HEK293T (cell line): ENCODE measurements at regions not wholly inside any gene's neighbourhood (a gene's known extent, or its start where the extent isn't known, plus 50 kb on each side); places are given as distances from the start of the nearest gene placed in this dataset.

Experiments
- CTCF ChIA-PET: fragments of 350-600 bp; formaldehyde crosslinking; extraction: SDS; loops from one replicate; lab custom pipeline; 2021; ENCODE audit warnings: antibody characterized with exemption, inconsistent platforms; lab: Yijun Ruan, JAX
- POLR2A ChIA-PET: fragments of 350-600 bp; formaldehyde crosslinking; extraction: SDS; loops from one replicate; lab custom pipeline; 2020; ENCODE audit warnings: antibody characterized with exemption, inconsistent platforms; lab: Yijun Ruan, JAX
- DNase-seq: peaks from one replicate; pipeline ENCODE4 v3.0.0; 2012; ENCODE audit warnings: mixed read lengths; ENCODE audit errors: extremely low spot score
- ARNT ChIP-seq: fragments of 450-650 bp; IDR thresholded peaks from 2 replicates; pipeline ENCODE4 v1.6.1; 2017; ENCODE audit warnings: mild to moderate bottlenecking
- BHLHE40 ChIP-seq: fragments of 450-650 bp; IDR thresholded peaks from 2 replicates; pipeline ENCODE4 v1.6.1; 2016; ENCODE audit warnings: mild to moderate bottlenecking, moderate library complexity, borderline replicate concordance
- CTBP1 ChIP-seq: fragments of 450-650 bp; IDR thresholded peaks from 2 replicates; pipeline ENCODE4 v1.6.1; 2016; ENCODE audit warnings: borderline replicate concordance
- ELF4 ChIP-seq: fragments of 450-650 bp; IDR thresholded peaks from 2 replicates; pipeline ENCODE4 v1.6.1; 2017; ENCODE audit warnings: antibody characterized with exemption
- FOXA1 ChIP-seq: fragments of 450-650 bp; IDR thresholded peaks from 2 replicates; pipeline ENCODE4 v1.6.1; 2016; ENCODE audit warnings: mild to moderate bottlenecking
- FOXK2 ChIP-seq: fragments of 450-650 bp; IDR thresholded peaks from 2 replicates; pipeline ENCODE4 v1.6.1; 2016; ENCODE audit warnings: mild to moderate bottlenecking
- FOXM1 ChIP-seq: fragments of 450-650 bp; IDR thresholded peaks from 2 replicates; pipeline ENCODE4 v1.6.1; 2017; ENCODE audit warnings: mild to moderate bottlenecking, borderline replicate concordance
- HDGF ChIP-seq: fragments of 450-650 bp; IDR thresholded peaks from 2 replicates; pipeline ENCODE4 v1.6.1; 2017; ENCODE audit warnings: antibody characterized with exemption, borderline replicate concordance
- L3MBTL2 ChIP-seq: fragments of 450-650 bp; conservative IDR thresholded peaks from 2 replicates; pipeline ENCODE4 v1.6.1; 2016; ENCODE audit warnings: mild to moderate bottlenecking
- LEF1 ChIP-seq: fragments of 450-650 bp; IDR thresholded peaks from 2 replicates; pipeline ENCODE4 v1.6.1; 2017; ENCODE audit warnings: mild to moderate bottlenecking, borderline replicate concordance
- NFRKB ChIP-seq: fragments of 450-650 bp; IDR thresholded peaks from 2 replicates; pipeline ENCODE4 v1.6.1; 2016; ENCODE audit warnings: mild to moderate bottlenecking, moderate library complexity
- PKNOX1 ChIP-seq: fragments of 450-650 bp; IDR thresholded peaks from 2 replicates; pipeline ENCODE4 v1.6.1; 2016
- SP1 ChIP-seq: fragments of 450-650 bp; IDR thresholded peaks from 2 replicates; pipeline ENCODE4 v1.6.1; 2017
- SUZ12 ChIP-seq: fragments of 450-650 bp; IDR thresholded peaks from 2 replicates; pipeline ENCODE4 v1.6.1; 2016; ENCODE audit warnings: mild to moderate bottlenecking
- TARDBP ChIP-seq: fragments of 450-650 bp; IDR thresholded peaks from 2 replicates; pipeline ENCODE4 v1.6.1; 2016
- ZNF384 ChIP-seq: fragments of 450-650 bp; IDR thresholded peaks from 2 replicates; pipeline ENCODE4 v1.6.1; 2016

- CTCF ChIA-PET = no interaction called here
- DNase-seq = no peak
- POLR2A ChIA-PET = no interaction called here
- TF ChIP-seq TARDBP = no peak
- TF ChIP-seq PKNOX1 = no peak
- TF ChIP-seq BHLHE40 = no peak
- no peak for TF ChIP-seq NFRKB
- no peak for TF ChIP-seq ARNT
- no peak for TF ChIP-seq FOXM1
- no peak for TF ChIP-seq HDGF
- no peak for TF ChIP-seq SP1
- TF ChIP-seq SUZ12 = no peak
These were observed 362.1 kb upstream of the PDGFD start for GRCh38 chr11:104526006-104526405.

- CTCF ChIA-PET = no interaction called here
- POLR2A ChIA-PET = no interaction called here
- no peak for TF ChIP-seq FOXA1
- TF ChIP-seq TARDBP = no peak
- no peak for TF ChIP-seq LEF1
- TF ChIP-seq PKNOX1 = no peak
- TF ChIP-seq CTBP1 = no peak
- no peak for TF ChIP-seq HDGF
- TF ChIP-seq ELF4 = no peak
- no peak for TF ChIP-seq ZNF384
- TF ChIP-seq SUZ12 = no peak
- no peak for TF ChIP-seq BHLHE40
- no peak for TF ChIP-seq FOXM1
- TF ChIP-seq NFRKB = no peak
- no peak for TF ChIP-seq SP1
- TF ChIP-seq FOXK2 = no peak
- no peak for TF ChIP-seq ARNT
- no peak for DNase-seq
These were observed 361.5 kb upstream of the PDGFD start for GRCh38 chr11:104525416-104525815.

GRCh38 chr11:104524254-104524653, 360.3 kb upstream of the PDGFD start:
- DNase-seq = no peak
- CTCF ChIA-PET = no interaction called here
- POLR2A ChIA-PET = no interaction called here
- TF ChIP-seq CTBP1 = no peak
- no peak for TF ChIP-seq LEF1
- TF ChIP-seq ELF4 = no peak
- no peak for TF ChIP-seq FOXK2
- no peak for TF ChIP-seq ARNT
- TF ChIP-seq FOXA1 = no peak
- no peak for TF ChIP-seq SUZ12
- no peak for TF ChIP-seq HDGF
- no peak for TF ChIP-seq SP1
- no peak for TF ChIP-seq TARDBP
- TF ChIP-seq BHLHE40 = no peak

GRCh38 chr11:104523611-104524010, 359.7 kb upstream of the PDGFD start:
- CTCF ChIA-PET = no interaction called here
- TF ChIP-seq ELF4 (no peak), BHLHE40 (no peak), L3MBTL2 (no peak), ARNT (no peak), FOXK2 (no peak), FOXA1 (no peak), FOXM1 (no peak), SP1 (no peak), CTBP1 (no peak), LEF1 (no peak), SUZ12 (no peak), HDGF (no peak), PKNOX1 (no peak), TARDBP (no peak), NFRKB (no peak)
- POLR2A ChIA-PET = no interaction called here
- DNase-seq = no peak

- ChIA-PET POLR2A (no interaction called here), CTCF (no interaction called here)
- no peak for TF ChIP-seq BHLHE40
- TF ChIP-seq SUZ12 = no peak
- TF ChIP-seq PKNOX1 = no peak
- no peak for TF ChIP-seq ZNF384
- TF ChIP-seq FOXA1 = no peak
- TF ChIP-seq CTBP1 = no peak
- no peak for TF ChIP-seq LEF1
- TF ChIP-seq SP1 = no peak
- TF ChIP-seq FOXK2 = no peak
These were observed 358.7 kb upstream of the PDGFD start for GRCh38 chr11:104522650-104523049.

GRCh38 chr11:104522123-104522522, 358.2 kb upstream of the PDGFD start:
- CTCF ChIA-PET = no interaction called here
- POLR2A ChIA-PET = no interaction called here
- DNase-seq = no peak
- TF ChIP-seq ARNT (no peak), FOXK2 (no peak), SUZ12 (no peak)

More at GRCh38 chr11:104522650-104523049, 358.7 kb upstream of the PDGFD start:
- no peak for DNase-seq
